Upper lobe of right lung (tissue), 1 donor: ENCODE measurements at regions not wholly inside any gene's neighbourhood (a gene's known extent, or its start where the extent isn't known, plus 50 kb on each side); places are given as distances from the start of the nearest gene placed in this dataset.

Experiments
- ATAC-seq: fragments of 200-7000 bp; cut with Tn5 transposase; one replicate; pipeline ENCODE4 v1.9.1; 2020; ENCODE audit warnings: mild to moderate bottlenecking, moderate library complexity
- DNase-seq: peaks from one replicate; pipeline ENCODE4 v3.0.0-alpha.2; 2020
- H3K27ac ChIP-seq: fragments of 200-600 bp; one replicate; pipeline ENCODE4 v1.8.0; 2022
- H3K27me3 ChIP-seq: fragments of 200-600 bp; one replicate; pipeline ENCODE4 v1.8.0; 2022; ENCODE audit warnings: mild to moderate bottlenecking
- H3K36me3 ChIP-seq: fragments of 200-600 bp; one replicate; pipeline ENCODE4 v1.8.0; 2022
- H3K4me1 ChIP-seq: fragments of 200-600 bp; one replicate; pipeline ENCODE4 v1.8.0; 2022
- H3K4me3 ChIP-seq: fragments of 200-600 bp; one replicate; pipeline ENCODE4 v1.8.0; 2022; ENCODE audit warnings: mild to moderate bottlenecking
- H3K9me3 ChIP-seq: fragments of 200-600 bp; one replicate; pipeline ENCODE4 v1.8.0; 2022
- intact Hi-C: fragments of 100-400 bp; cut with DNase I; formaldehyde crosslinking; loops from one replicate; pipeline ENCODE4 v1.11.0; 2022
- TF ChIP-seq, protein P1 (sequence below): fragments of 200-600 bp; IDR thresholded peaks from one replicate; pipeline ENCODE4 v1.8.0; 2022; ENCODE audit warnings: antibody characterized with exemption
- donor health status: DM: no; HTN: yes; CAD: no; lungs with severe emphysema.

DNA sequence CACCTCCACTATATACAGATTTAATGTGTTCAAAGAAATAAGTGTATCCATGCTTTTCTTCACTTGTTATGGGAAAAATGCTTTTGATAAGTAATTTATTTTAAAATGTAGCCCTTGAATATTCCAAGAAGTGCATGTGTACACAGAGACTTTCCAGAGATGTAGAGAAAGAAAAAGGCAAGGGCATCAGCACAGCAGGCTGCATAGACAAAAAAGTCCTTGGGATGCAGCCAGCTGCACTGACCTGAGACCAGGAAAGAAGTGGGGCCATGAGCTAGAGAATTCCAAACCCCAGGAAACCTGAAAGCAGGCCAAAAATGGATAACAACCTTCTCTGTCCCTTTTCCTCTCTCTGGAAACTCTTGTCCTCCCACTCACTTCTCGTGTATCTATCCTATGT, 51.6 kb upstream of the PRDM8 start:
- DNase-seq, result no peak
- Histone ChIP-seq H3K4me3 (no peak overlapping the region), H3K27ac (no peak overlapping the region), H3K9me3 (no peaks in the 10 kb centered on the region), H3K36me3 (no peaks in the 10 kb centered on the region), H3K27me3 (no peaks in the 10 kb centered on the region), H3K4me1 (peaks cover 6% of the 10 kb centered on the region)
- intact Hi-C loops, result no loop called here
- no peak for ATAC-seq
- TF ChIP-seq, protein P1, sequence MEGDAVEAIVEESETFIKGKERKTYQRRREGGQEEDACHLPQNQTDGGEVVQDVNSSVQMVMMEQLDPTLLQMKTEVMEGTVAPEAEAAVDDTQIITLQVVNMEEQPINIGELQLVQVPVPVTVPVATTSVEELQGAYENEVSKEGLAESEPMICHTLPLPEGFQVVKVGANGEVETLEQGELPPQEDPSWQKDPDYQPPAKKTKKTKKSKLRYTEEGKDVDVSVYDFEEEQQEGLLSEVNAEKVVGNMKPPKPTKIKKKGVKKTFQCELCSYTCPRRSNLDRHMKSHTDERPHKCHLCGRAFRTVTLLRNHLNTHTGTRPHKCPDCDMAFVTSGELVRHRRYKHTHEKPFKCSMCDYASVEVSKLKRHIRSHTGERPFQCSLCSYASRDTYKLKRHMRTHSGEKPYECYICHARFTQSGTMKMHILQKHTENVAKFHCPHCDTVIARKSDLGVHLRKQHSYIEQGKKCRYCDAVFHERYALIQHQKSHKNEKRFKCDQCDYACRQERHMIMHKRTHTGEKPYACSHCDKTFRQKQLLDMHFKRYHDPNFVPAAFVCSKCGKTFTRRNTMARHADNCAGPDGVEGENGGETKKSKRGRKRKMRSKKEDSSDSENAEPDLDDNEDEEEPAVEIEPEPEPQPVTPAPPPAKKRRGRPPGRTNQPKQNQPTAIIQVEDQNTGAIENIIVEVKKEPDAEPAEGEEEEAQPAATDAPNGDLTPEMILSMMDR, result no peak

DNA sequence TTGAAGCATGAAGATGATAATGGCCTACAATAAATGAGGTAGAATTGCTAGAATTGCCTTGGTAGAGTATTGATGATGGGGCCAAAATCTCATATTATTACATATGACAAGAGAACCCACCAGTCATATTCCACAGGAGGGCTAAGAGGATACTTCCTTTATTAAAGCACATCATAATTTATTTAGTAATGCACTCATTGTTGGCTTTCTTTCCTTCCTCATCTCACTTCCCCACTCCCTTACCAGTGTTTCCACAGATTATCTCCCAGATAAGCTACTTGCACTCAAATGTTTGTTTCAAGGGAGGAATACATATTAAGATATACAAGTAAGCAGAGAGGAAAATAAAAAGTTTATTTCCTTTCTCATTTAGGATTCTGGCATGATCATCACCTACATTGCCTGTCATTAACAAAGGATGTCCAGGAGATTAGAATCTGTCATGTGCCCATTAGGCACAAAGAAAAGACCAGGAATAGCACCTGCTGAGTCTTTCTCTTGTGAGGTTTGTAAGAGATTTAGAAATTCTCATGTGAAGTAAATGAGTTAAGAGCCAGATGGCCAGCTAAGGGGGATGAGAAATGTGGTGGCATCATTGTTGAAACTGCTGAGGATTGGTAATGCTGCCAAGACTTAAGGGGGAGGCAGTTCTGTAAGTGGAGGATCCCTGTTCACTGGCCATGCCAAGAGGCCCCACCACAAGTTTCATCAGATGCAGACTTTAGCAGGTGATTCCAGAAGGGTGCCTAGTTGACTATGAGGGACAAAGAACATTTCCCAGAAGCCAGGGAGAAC, 52.4 kb upstream of the PRDM8 start:
- TF ChIP-seq, protein P1, result no peak
- no peaks in the 10 kb centered on the region for H3K27me3 ChIP-seq
- peaks cover 6% of the 10 kb centered on the region for H3K4me1 ChIP-seq
- ATAC-seq (no peak), DNase-seq (no peak)
- H3K36me3 ChIP-seq, result no peaks in the 10 kb centered on the region
- no peak overlapping the region for H3K4me3 ChIP-seq
- no peaks in the 10 kb centered on the region for H3K9me3 ChIP-seq
- H3K27ac ChIP-seq, result no peak overlapping the region
- intact Hi-C loops, result no loop called here

DNA sequence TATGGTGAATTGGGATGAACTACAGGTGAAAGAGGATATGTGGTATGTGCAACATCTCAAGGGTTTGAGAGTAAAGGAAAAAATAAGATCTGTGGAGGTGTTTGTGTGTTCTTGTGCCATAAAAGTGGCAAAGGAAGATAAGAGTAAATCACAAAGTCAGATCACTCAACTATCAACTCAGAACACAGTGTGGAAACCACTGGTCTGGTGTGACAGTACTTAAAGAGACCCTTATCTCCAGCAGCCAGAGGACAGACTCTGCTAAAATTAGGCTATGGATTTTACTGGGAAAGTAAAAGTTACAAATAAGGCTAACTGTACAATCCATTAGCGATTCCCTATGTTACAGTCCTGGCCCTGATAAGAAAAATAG, 54.0 kb upstream of the PRDM8 start:
- intact Hi-C loops, result no loop called here
- H3K27me3 ChIP-seq, result no peaks in the 10 kb centered on the region
- peaks cover 6% of the 10 kb centered on the region for H3K4me1 ChIP-seq
- DNase-seq (no peak), ATAC-seq (no peak)
- H3K27ac ChIP-seq, result no peak overlapping the region
- TF ChIP-seq, protein P1, result no peak
- H3K36me3 ChIP-seq, result no peaks in the 10 kb centered on the region
- no peak overlapping the region for H3K4me3 ChIP-seq
- H3K9me3 ChIP-seq, result no peaks in the 10 kb centered on the region

DNA sequence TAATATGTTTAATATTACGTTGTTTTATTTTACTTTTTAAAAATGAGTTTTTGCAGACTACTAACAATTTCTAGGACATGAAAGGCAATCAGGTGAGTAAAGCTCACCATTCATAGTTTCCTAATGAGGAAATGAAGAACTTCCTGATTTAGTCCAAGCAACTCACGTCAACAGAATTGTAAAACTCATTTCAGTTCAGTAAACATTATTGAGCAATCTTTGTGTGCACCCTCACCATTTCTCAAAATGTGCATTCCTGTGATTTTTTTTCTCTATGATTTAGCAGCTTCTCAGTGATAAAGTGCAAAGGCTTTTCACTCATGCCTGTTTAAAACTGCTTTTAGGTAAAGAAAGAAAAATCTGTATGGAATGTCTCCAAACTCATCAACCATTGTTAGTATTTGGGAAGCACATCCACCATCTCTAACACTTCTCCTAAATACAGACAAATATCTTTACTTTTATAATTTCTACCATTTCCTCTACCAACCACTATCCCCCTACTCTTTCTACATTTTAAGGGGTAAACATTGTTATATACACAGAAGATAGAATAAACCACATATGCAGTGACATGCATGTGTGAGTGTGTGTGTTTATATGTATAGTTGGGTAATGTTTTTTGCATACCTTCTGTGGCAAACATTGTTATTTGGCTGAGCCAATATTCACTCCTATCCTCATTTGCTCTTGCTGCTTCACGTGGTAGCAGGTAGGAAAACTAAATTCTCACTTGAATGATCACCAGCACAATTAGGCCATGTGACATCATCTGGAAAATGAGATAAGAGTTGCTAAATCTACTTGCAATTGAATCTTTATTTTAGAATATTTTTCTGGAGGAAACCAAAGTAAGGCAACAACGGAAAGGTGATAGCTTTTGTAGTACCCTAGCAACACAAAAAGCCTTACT, 54.7 kb upstream of the PRDM8 start:
- Histone ChIP-seq H3K9me3 (no peaks in the 10 kb centered on the region), H3K27me3 (no peaks in the 10 kb centered on the region), H3K36me3 (no peaks in the 10 kb centered on the region), H3K4me1 (peaks cover 6% of the 10 kb centered on the region), H3K27ac (no peak overlapping the region), H3K4me3 (no peak overlapping the region)
- ATAC-seq (no peak), DNase-seq (no peak)
- intact Hi-C loops, result no loop called here
- TF ChIP-seq, protein P1, result no peak

DNA sequence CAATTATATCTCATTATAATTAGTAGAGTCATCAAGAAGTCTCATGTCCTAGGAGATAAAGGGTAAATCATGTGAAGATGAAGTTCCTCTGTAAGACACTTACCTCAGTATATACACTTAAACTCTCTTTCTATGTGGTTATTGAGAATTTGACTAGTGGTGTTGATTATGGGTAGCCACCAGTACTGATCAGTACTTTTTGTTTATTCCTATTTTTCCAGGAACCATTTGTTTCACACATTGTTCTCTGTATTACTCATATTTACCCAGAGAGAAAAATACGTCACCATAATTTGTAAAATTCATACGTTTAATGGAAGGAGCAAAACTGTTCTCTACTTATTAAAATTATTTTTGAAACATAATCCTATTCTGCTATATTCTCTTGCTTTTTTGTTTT, 55.8 kb upstream of the PRDM8 start:
- Histone ChIP-seq H3K4me1 (peaks cover 6% of the 10 kb centered on the region), H3K27me3 (no peaks in the 10 kb centered on the region), H3K36me3 (no peaks in the 10 kb centered on the region), H3K27ac (no peak overlapping the region), H3K9me3 (no peaks in the 10 kb centered on the region), H3K4me3 (no peak overlapping the region)
- intact Hi-C loops, result no loop called here
- TF ChIP-seq, protein P1, result no peak
- DNase-seq, result no peak
- no peak for ATAC-seq
